Neutrophil (primary cell): ENCODE measurements at regions not wholly inside any gene's neighbourhood (a gene's known extent, or its start where the extent isn't known, plus 50 kb on each side); places are given as distances from the start of the nearest gene placed in this dataset.

ENCODE experiments used
- H3K27ac ChIP-seq: fragments of 200-600 bp; sonication (generic); 2 replicates; pipeline ENCODE4 v1.5.1; 2016; ENCODE audit warnings: mild to moderate bottlenecking, moderate library complexity
- H3K27me3 ChIP-seq: fragments of 200-600 bp; sonication (generic); 2 replicates; pipeline ENCODE4 v1.6.0; 2016; ENCODE audit warnings: mild to moderate bottlenecking
- H3K36me3 ChIP-seq: fragments of 200-600 bp; sonication (generic); 2 replicates; pipeline ENCODE4 v1.5.1; 2017
- H3K4me1 ChIP-seq, 2 experiments: fragments of 200-600 bp in 1 of 2; sonication (generic) in 1 of 2; 1 replicate in 1 of 2; 2 replicates in 1 of 2; pipeline versions ENCODE4 v1.5.1 to v1.6.1; 2013 to 2016; ENCODE audit warnings: low read depth in 1 of 2, low read length in 1 of 2, mild to moderate bottlenecking in 1 of 2, moderate library complexity in 1 of 2; ENCODE audit not compliant: control insufficient read depth in 1 of 2, insufficient read depth in 1 of 2
- H3K4me3 ChIP-seq, 2 experiments: fragments of 200-600 bp in 1 of 2; sonication (generic) in 1 of 2; 1 replicate in 1 of 2; 2 replicates in 1 of 2; pipeline ENCODE4 v1.5.1; 2013 to 2016; ENCODE audit warnings: low read depth in 1 of 2, low read length in 1 of 2, mild to moderate bottlenecking in 1 of 2, moderate library complexity in 1 of 2
- H3K9me3 ChIP-seq: fragments of 200-600 bp; sonication (generic); 2 replicates; pipeline ENCODE4 v1.5.1; 2016
- TF ChIP-seq, protein P1 (sequence below): fragments of 200-600 bp; sonication (generic); IDR thresholded peaks from 2 replicates; pipeline ENCODE4 v1.5.1; 2016; ENCODE audit warnings: antibody characterized with exemption

DNA sequence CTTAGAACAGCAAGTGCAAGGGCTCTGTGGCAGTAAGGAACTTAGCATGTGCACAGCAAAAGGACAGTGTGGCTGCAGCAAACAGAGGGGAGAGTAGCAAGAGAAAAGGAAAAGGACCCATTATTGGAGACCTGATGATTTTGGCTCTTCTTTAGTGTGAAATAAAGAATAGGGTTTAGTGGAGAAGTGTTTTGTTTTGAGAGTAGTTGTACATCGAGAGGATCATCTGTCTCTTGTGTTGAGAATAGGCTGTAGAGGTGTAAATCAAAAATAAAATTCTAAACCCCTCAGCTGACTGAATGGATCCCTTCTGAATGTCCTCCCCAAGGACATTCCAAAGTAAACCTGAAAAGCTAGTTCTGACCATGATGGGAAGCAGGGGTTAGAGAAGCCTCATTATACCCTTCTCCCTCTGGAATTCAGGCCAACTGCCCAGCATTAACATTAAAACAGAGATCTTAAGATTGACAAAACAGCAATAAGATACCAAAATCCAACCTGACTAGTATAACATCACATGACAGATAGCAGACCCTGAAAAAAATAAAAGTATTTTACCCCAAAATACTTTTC is 73.6 kb upstream of the OBI1 start:
- no peak overlapping the region for H3K4me3 ChIP-seq
- H3K27me3 ChIP-seq, result no peaks in the 10 kb centered on the region
- no peaks in the 10 kb centered on the region for H3K9me3 ChIP-seq
- TF ChIP-seq, protein P1, sequence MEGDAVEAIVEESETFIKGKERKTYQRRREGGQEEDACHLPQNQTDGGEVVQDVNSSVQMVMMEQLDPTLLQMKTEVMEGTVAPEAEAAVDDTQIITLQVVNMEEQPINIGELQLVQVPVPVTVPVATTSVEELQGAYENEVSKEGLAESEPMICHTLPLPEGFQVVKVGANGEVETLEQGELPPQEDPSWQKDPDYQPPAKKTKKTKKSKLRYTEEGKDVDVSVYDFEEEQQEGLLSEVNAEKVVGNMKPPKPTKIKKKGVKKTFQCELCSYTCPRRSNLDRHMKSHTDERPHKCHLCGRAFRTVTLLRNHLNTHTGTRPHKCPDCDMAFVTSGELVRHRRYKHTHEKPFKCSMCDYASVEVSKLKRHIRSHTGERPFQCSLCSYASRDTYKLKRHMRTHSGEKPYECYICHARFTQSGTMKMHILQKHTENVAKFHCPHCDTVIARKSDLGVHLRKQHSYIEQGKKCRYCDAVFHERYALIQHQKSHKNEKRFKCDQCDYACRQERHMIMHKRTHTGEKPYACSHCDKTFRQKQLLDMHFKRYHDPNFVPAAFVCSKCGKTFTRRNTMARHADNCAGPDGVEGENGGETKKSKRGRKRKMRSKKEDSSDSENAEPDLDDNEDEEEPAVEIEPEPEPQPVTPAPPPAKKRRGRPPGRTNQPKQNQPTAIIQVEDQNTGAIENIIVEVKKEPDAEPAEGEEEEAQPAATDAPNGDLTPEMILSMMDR, result no peak
- H3K4me1 ChIP-seq, result no peaks in the 10 kb centered on the region
- no peaks in the 10 kb centered on the region for H3K36me3 ChIP-seq
- H3K27ac ChIP-seq, result no peak overlapping the region

DNA sequence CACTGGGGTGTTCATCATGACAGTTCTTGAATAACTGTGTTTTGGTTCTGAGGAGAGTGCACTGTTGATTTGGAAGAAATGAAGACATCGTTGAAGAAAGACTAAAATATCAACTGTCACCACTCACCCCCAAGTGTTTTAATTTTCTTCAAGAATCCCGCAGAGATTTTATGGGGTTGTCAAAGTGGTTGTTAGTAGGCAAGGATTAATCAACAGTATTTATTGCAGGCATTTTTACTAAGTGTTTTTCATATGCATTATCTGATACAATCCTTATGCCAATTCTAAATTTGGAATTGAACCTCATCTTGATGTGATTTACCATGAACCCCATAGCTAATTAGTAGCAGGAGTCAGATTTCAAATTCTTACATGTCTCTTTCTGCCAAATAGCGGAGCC is 63.7 kb upstream of the OBI1 start:
- H3K36me3 ChIP-seq, result no peaks in the 10 kb centered on the region
- H3K9me3 ChIP-seq, result no peaks in the 10 kb centered on the region
- no peak overlapping the region for H3K4me3 ChIP-seq
- H3K4me1 ChIP-seq, result no peaks in the 10 kb centered on the region
- H3K27me3 ChIP-seq, result no peaks in the 10 kb centered on the region
- TF ChIP-seq, protein P1, result no peak
- H3K27ac ChIP-seq, result no peak overlapping the region

DNA sequence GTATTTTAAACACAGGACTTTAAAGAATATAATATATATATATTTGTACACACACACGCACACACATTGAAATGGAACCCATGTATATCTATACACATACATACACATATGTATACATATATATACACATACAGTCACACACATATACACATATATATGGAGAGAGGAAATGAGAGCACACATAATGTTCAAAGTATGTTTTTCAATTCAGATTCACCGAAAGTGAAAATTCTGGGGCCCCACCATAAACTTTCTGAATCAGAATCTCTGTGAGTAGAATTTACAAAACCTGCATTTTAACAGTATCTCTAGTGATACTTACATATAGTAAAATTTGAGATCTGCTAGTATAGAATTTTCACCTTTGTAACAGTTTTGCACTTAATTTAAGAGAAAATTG is 60.4 kb upstream of the OBI1 start:
- Histone ChIP-seq H3K27ac (no peak overlapping the region), H3K4me1 (no peaks in the 10 kb centered on the region), H3K36me3 (no peaks in the 10 kb centered on the region), H3K27me3 (no peaks in the 10 kb centered on the region), H3K4me3 (no peak overlapping the region), H3K9me3 (no peaks in the 10 kb centered on the region)
- TF ChIP-seq, protein P1, result no peak

DNA sequence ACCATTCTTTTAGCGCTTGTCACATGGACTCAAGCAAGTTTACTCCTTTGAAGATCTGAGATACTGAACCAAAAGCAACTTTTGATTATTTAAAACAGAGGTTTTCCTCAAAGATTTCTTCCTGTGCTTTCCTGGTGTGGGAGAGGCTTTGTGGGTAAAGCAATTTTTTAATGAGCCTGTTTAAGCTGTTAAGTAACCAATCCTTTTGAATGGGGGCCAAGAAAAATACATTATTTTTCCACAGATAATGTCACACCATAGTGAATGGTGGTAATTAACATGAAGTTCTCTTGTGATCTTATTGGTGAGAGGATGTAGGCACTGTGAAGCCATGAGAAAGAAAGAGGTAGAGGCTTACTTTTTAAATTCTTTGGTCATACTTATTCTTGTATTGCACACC is 55.8 kb upstream of the OBI1 start:
- Histone ChIP-seq H3K27me3 (no peaks in the 10 kb centered on the region), H3K4me3 (no peak overlapping the region), H3K4me1 (no peaks in the 10 kb centered on the region), H3K9me3 (no peaks in the 10 kb centered on the region), H3K27ac (no peak overlapping the region), H3K36me3 (no peaks in the 10 kb centered on the region)
- TF ChIP-seq, protein P1, result no peak

DNA sequence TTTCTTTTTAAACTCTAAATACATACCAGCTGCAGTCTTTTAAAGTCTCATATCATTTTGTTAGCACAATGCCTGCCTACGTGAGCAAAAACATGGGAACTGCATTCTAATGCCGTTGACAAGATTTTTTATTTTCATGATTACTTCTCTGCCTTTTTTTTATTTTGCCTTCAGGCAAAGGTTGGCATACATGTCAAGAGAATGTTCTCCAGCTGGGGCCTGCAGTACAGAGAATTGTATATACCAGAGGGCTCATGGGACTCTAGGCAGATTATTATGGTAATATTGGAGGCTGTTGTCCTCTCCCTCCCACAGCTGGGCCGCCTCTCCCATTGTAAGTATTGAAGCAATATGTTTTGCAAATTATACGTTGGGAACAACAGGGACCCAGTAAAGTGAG is 53.9 kb upstream of the OBI1 start:
- Histone ChIP-seq H3K27me3 (no peaks in the 10 kb centered on the region), H3K36me3 (no peaks in the 10 kb centered on the region), H3K9me3 (no peaks in the 10 kb centered on the region), H3K4me3 (no peak overlapping the region), H3K27ac (no peak overlapping the region), H3K4me1 (no peaks in the 10 kb centered on the region)
- TF ChIP-seq, protein P1, result no peak

DNA sequence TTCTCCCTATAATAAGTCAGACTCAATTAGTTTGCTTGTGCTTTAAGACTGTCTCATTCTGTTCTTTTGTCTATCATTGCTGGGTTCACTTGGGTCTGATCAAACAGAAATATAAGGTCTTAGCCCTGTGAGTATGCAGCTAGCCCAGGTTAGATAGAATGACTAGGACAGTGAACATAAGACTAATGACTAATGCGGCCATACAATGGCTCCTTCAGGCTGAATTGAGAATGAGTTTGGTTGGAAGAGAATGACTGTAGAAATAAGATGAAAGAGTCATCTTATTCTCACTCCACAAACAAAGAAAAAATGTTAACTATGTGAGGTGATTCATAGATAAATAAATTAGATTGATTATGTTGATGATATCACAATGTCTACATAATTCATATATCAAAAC is 50.1 kb upstream of the OBI1 start:
- TF ChIP-seq, protein P1, result no peak
- H3K4me3 ChIP-seq, result no peak overlapping the region
- H3K27ac ChIP-seq, result no peak overlapping the region
- H3K27me3 ChIP-seq, result no peaks in the 10 kb centered on the region
- H3K9me3 ChIP-seq, result no peaks in the 10 kb centered on the region
- no peaks in the 10 kb centered on the region for H3K36me3 ChIP-seq
- H3K4me1 ChIP-seq, result no peaks in the 10 kb centered on the region
